IMR-90 (cell line): ENCODE measurements at regions not wholly inside any gene's neighbourhood (a gene's known extent, or its start where the extent isn't known, plus 50 kb on each side); places are given as distances from the start of the nearest gene placed in this dataset.

ENCODE experiments used
- ATAC-seq: fragments of 200-7000 bp; cut with Tn5 transposase; 2 replicates; pipeline ENCODE4 v1.9.1; 2020; ENCODE audit warnings: low read depth, mild to moderate bottlenecking, moderate library complexity
- BruUV-seq: library from RNA; stranded (reverse); fragments of 400-500 nt; replicated peaks from 2 replicates; lab custom pipeline; 2021; lab: Mats Ljungman, UMichigan
- CTCF ChIA-PET: fragments of 300-600 bp; formaldehyde crosslinking; extraction: SDS; loops from one replicate; lab custom pipeline; 2021; ENCODE audit warnings: antibody characterized with exemption; lab: Yijun Ruan, JAX
- POLR2A ChIA-PET: fragments of 300-600 bp; sonication (Branson Sonifier 250); formaldehyde crosslinking; loops from one replicate; lab custom pipeline; 2022; ENCODE audit warnings: antibody characterized with exemption; ENCODE audit not compliant: unreplicated experiment; lab: Charles Lee
- DNase-seq: peaks from one replicate; pipeline ENCODE4 v3.0.0; 2013
- H2AFZ ChIP-seq: replicated peaks from 2 replicates; pipeline ENCODE3; 2013; ENCODE audit warnings: low read length, mild to moderate bottlenecking; ENCODE audit not compliant: poor library complexity
- H2AK5ac ChIP-seq: 2 replicates; pipeline ENCODE4 v1.6.1; 2013; ENCODE audit warnings: low read depth, low read length, inconsistent platforms
- H2AK9ac ChIP-seq: replicated peaks from 2 replicates; pipeline ENCODE3; 2013; ENCODE audit warnings: mild to moderate bottlenecking, low read depth, low read length, moderate library complexity; ENCODE audit not compliant: poor library complexity
- H2BK120ac ChIP-seq: 2 replicates; pipeline ENCODE4 v1.6.1; 2013; ENCODE audit warnings: low read depth, low read length, inconsistent platforms
- H2BK15ac ChIP-seq: 3 replicates; pipeline ENCODE4 v1.6.1; 2013; ENCODE audit warnings: low read depth, low read length, inconsistent platforms
- H2BK20ac ChIP-seq: 2 replicates; pipeline ENCODE4 v1.6.1; 2013; ENCODE audit warnings: low read depth, mild to moderate bottlenecking, inconsistent platforms, low read length, moderate library complexity
- H2BK5ac ChIP-seq: 2 replicates; pipeline ENCODE4 v1.6.1; 2013; ENCODE audit warnings: mild to moderate bottlenecking, low read depth, low read length, inconsistent platforms; ENCODE audit not compliant: poor library complexity, severe bottlenecking
- H3K14ac ChIP-seq: replicated peaks from 2 replicates; pipeline ENCODE4 v1.6.1; 2013; ENCODE audit warnings: low read depth, low read length, inconsistent platforms
- H3K18ac ChIP-seq: 2 replicates; pipeline ENCODE4 v1.6.1; 2013; ENCODE audit warnings: low read depth, low read length, control low read depth
- H3K23ac ChIP-seq: 2 replicates; pipeline ENCODE4 v1.6.1; 2013; ENCODE audit warnings: low read depth, low read length, inconsistent platforms
- H3K27ac ChIP-seq: 2 replicates; pipeline ENCODE4 v1.5.1; 2013; ENCODE audit warnings: mild to moderate bottlenecking, control low read depth, low read length; ENCODE audit not compliant: insufficient read depth
- H3K27me3 ChIP-seq: 2 replicates; pipeline ENCODE4 v1.6.1; 2013; ENCODE audit warnings: low read length; ENCODE audit not compliant: control insufficient read depth, insufficient read depth
- H3K36me3 ChIP-seq: 2 replicates; pipeline ENCODE4 v1.6.1; 2013; ENCODE audit warnings: low read length, mixed read lengths; ENCODE audit not compliant: control insufficient read depth, insufficient read depth
- H3K4ac ChIP-seq: 2 replicates; pipeline ENCODE4 v1.6.1; 2013; ENCODE audit warnings: low read depth, low read length, inconsistent platforms
- H3K4me1 ChIP-seq: 2 replicates; pipeline ENCODE4 v1.6.1; 2013; ENCODE audit warnings: low read length, mixed read lengths; ENCODE audit not compliant: control insufficient read depth, insufficient read depth
- H3K4me2 ChIP-seq: 2 replicates; pipeline ENCODE4 v1.6.1; 2013; ENCODE audit warnings: low read depth, mild to moderate bottlenecking, control low read depth, low read length, moderate library complexity
- H3K4me3 ChIP-seq: 2 replicates; pipeline ENCODE4 v1.5.1; 2013; ENCODE audit warnings: low read depth, mild to moderate bottlenecking, control low read depth, low read length, moderate library complexity; ENCODE audit not compliant: insufficient read depth
- H3K56ac ChIP-seq: 2 replicates; pipeline ENCODE4 v1.6.1; 2013; ENCODE audit warnings: low read length, inconsistent platforms; ENCODE audit not compliant: insufficient read depth; ENCODE audit errors: extremely low read depth
- H3K79me1 ChIP-seq, 2 experiments: 2 replicates each; pipeline ENCODE4 v1.6.1; 2013; ENCODE audit warnings: low read length in 2 of 2, inconsistent platforms in 1 of 2, low read depth in 1 of 2
- H3K9ac ChIP-seq: 2 replicates; pipeline ENCODE4 v1.6.1; 2013; ENCODE audit warnings: low read depth, low read length, control low read depth
- H3K9me1 ChIP-seq: 2 replicates; pipeline ENCODE4 v1.6.1; 2013; ENCODE audit warnings: low read length, inconsistent platforms; ENCODE audit not compliant: insufficient read depth
- H3K9me3 ChIP-seq: 2 replicates; pipeline ENCODE4 v1.6.1; 2013; ENCODE audit warnings: low read length; ENCODE audit not compliant: control insufficient read depth, insufficient read depth
- H4K20me1 ChIP-seq: 2 replicates; pipeline ENCODE4 v1.6.1; 2013; ENCODE audit warnings: low read length, inconsistent platforms; ENCODE audit not compliant: insufficient read depth
- H4K5ac ChIP-seq: 2 replicates; pipeline ENCODE4 v1.6.1; 2013; ENCODE audit warnings: mild to moderate bottlenecking, low read depth, low read length, control low read depth
- H4K8ac ChIP-seq, 2 experiments: 2 replicates each; pipeline ENCODE4 v1.6.1; 2013; ENCODE audit warnings: low read depth in 2 of 2, low read length in 2 of 2, control low read depth in 1 of 2, inconsistent platforms in 1 of 2
- H4K91ac ChIP-seq: 2 replicates; pipeline ENCODE4 v1.6.1; 2013; ENCODE audit warnings: low read depth, low read length, inconsistent platforms; ENCODE audit not compliant: insufficient read depth
- BHLHE40 ChIP-seq: fragments of 150-350 bp; IDR thresholded peaks from 2 replicates; pipeline ENCODE4 v1.6.1; 2016; ENCODE audit warnings: mild to moderate bottlenecking, low read depth, low read length
- CEBPB ChIP-seq: IDR thresholded peaks from 2 replicates; pipeline ENCODE4 v1.6.1; 2012; ENCODE audit warnings: low read depth, low read length, improper control_type of control experiment
- CHD1 ChIP-seq: IDR thresholded peaks from 2 replicates; pipeline ENCODE4 v1.6.1; 2012; ENCODE audit warnings: low read depth, low read length, improper control_type of control experiment
- CTCF ChIP-seq: conservative IDR thresholded peaks from 2 replicates; pipeline ENCODE4 v1.5.1; 2012; ENCODE audit warnings: mild to moderate bottlenecking, low read depth, low read length, improper control_type of control experiment
- ELK1 ChIP-seq: fragments of 150-350 bp; IDR thresholded peaks from 2 replicates; pipeline ENCODE4 v1.6.1; 2016; ENCODE audit warnings: low read depth, mild to moderate bottlenecking, low read length, moderate library complexity, borderline replicate concordance
- FOS ChIP-seq: fragments of 150-350 bp; IDR thresholded peaks from 2 replicates; pipeline ENCODE4 v1.6.1; 2016; ENCODE audit warnings: low read depth, low read length
- MAFK ChIP-seq: IDR thresholded peaks from 2 replicates; pipeline ENCODE4 v1.6.1; 2012; ENCODE audit warnings: low read depth, low read length, improper control_type of control experiment
- MAZ ChIP-seq: IDR thresholded peaks from 2 replicates; pipeline ENCODE4 v1.6.1; 2012; ENCODE audit warnings: low read depth, mild to moderate bottlenecking, low read length, improper control_type of control experiment, moderate library complexity, borderline replicate concordance
- MXI1 ChIP-seq: IDR thresholded peaks from 2 replicates; pipeline ENCODE4 v1.6.1; 2012; ENCODE audit warnings: low read depth, mild to moderate bottlenecking, low read length, moderate library complexity, borderline replicate concordance
- NFE2L2 ChIP-seq: fragments of 150-350 bp; IDR thresholded peaks from 2 replicates; pipeline ENCODE4 v1.6.1; 2016; ENCODE audit warnings: low read depth, mild to moderate bottlenecking, low read length
- POLR2A ChIP-seq: IDR thresholded peaks from 2 replicates; pipeline ENCODE4 v1.6.1; 2012; ENCODE audit warnings: mild to moderate bottlenecking, low read depth, low read length
- RAD21 ChIP-seq: IDR thresholded peaks from 2 replicates; pipeline ENCODE4 v1.6.1; 2012; ENCODE audit warnings: low read length, improper control_type of control experiment
- RCOR1 ChIP-seq: IDR thresholded peaks from 2 replicates; pipeline ENCODE4 v1.6.1; 2012; ENCODE audit warnings: mild to moderate bottlenecking, low read length, improper control_type of control experiment; ENCODE audit not compliant: insufficient replicate concordance
- RFX5 ChIP-seq: IDR thresholded peaks from 2 replicates; pipeline ENCODE4 v1.8.0; 2012; ENCODE audit warnings: low read depth, mild to moderate bottlenecking, low read length, moderate library complexity
- SMC3 ChIP-seq: fragments of 150-350 bp; IDR thresholded peaks from 2 replicates; pipeline ENCODE4 v1.6.1; 2016; ENCODE audit warnings: low read depth, mild to moderate bottlenecking, antibody characterized with exemption, low read length, moderate library complexity
- USF2 ChIP-seq: fragments of 150-350 bp; IDR thresholded peaks from 2 replicates; pipeline ENCODE4 v1.6.1; 2017; ENCODE audit warnings: mild to moderate bottlenecking, antibody characterized with exemption, low read length, low read depth
- WGBS, 2 experiments: methylation state at CpG; one replicate each; pipeline versions ENCODE4 v1.1.5 to v1.1.7; 2013; ENCODE audit warnings: missing lambda C conversion rate in 2 of 2; ENCODE audit not compliant: insufficient read length in 1 of 2; ENCODE audit errors: extremely low coverage in 2 of 2; 5-methylcytosine and 5-hydroxymethylcytosine counted together
- dilution Hi-C: fragments of 300-500 bp; cut with HindIII; formaldehyde crosslinking; loops from one replicate; pipeline ENCODE4 v1.14.3; 2018; ENCODE audit warnings: low sequenced_read_pairs; ENCODE audit not compliant: unreplicated experiment
- in situ Hi-C: fragments of 300-500 bp; cut with MboI; formaldehyde crosslinking; loops from 3 replicates; pipeline ENCODE4 v1.14.3; 2019; ENCODE audit warnings: low sequenced_read_pairs, inconsistent platforms, mixed read lengths
- intact Hi-C: fragments of 100-400 bp; cut with micrococcal nuclease; formaldehyde crosslinking; loops from 2 replicates; pipeline ENCODE4 v1.10.0; 2022

GRCh38 chrX:83185887-83186286 is 322.2 kb upstream of the POU3F4 start:
- Histone ChIP-seq H2BK20ac (no peak overlapping the region), H2AK9ac (no peak overlapping the region), H3K36me3 (no peaks in the 10 kb centered on the region), H3K4me2 (no peak overlapping the region), H3K4me3 (no peak overlapping the region), H3K14ac (no peak overlapping the region), H2BK120ac (no peak overlapping the region), H3K4ac (no peak overlapping the region), H4K5ac (no peak overlapping the region), H4K20me1 (no peaks in the 10 kb centered on the region), H2AK5ac (no peak overlapping the region), H3K23ac (no peak overlapping the region), H4K91ac (no peak overlapping the region), H3K79me1 (no peaks in the 10 kb centered on the region), H3K18ac (no peak overlapping the region), H3K27ac (no peak overlapping the region), H3K4me1 (no peaks in the 10 kb centered on the region), H2BK5ac (no peak overlapping the region), H2BK15ac (no peak overlapping the region), H3K27me3 (no peaks in the 10 kb centered on the region), H3K56ac (no peak overlapping the region), H3K9ac (no peak overlapping the region), H4K8ac (no peak overlapping the region), H3K9me1 (no peaks in the 10 kb centered on the region), H3K9me3 (peaks cover 4% of the 10 kb centered on the region), H2AFZ (no peak overlapping the region)
- CTCF ChIA-PET: no interaction called here
- no CpG with 5 or more reads among the region's 5 CpGs for WGBS, 2 experiments
- no peak for ATAC-seq
- dilution Hi-C loops: no loop called here
- BruUV-seq: no TSS peak
- no peak for DNase-seq
- POLR2A ChIA-PET: no interaction called here
- in situ Hi-C loops: no loop called here
- intact Hi-C loops: no loop called here
- TF ChIP-seq FOS (no peak), SMC3 (no peak), ELK1 (no peak), RCOR1 (no peak), MXI1 (no peak), MAFK (no peak), CEBPB (no peak), CTCF (no peak), NFE2L2 (no peak), RAD21 (no peak), MAZ (no peak), USF2 (no peak), RFX5 (no peak), CHD1 (no peak), POLR2A (no peak), BHLHE40 (no peak)
